ENCODE measurements at regions not wholly inside any gene's neighbourhood (a gene's known extent, or its start where the extent isn't known, plus 50 kb on each side); places are given as distances from the start of the nearest gene placed in this dataset.
"Not testable (repeated sequence)": the region's sequence is repeated elsewhere in the genome, so short reads cannot be mapped to it uniquely, and the experiment has no call there.

DNA sequence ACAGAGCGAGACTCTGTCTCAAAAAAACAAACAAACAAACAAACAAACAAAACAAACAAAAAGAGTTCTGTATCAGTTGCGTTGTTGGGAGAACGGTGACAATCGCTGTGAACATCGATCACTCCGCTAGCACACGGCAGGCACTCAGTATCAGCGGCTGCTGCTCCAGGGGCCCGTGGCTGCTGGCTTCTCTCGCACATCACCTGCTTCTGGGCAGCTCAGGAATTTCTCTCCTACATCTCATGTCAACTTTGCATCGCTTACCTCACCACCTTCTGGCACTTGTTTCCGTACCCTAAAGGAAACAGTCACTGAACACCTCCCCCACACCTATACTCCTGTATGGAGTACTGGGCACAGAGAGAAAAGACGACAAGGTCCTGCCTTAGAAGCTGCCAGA, 70.3 kb upstream of the WNT7B start:
- H3K36me3 ChIP-seq (ENCODE audit: control insufficient read depth in 5 of 5, insufficient read depth in 5 of 5, low read length in 5 of 5), result peaks cover 0 to 16% (median 12%) of the 10 kb centered on the region in 5 donors
- no peaks in the 10 kb centered on the region for H3K9me3 ChIP-seq (ENCODE audit: control insufficient read depth in 5 of 5, low read length in 5 of 5)
- peak overlapping the region in 1 of 5 donors; percentile 14 for H3K4me3 ChIP-seq (ENCODE audit: low read depth in 1 of 5, low read length in 5 of 5)
- peaks cover 24 to 88% (median 85%) of the 10 kb centered on the region in 5 donors for H3K4me1 ChIP-seq (ENCODE audit: control insufficient read depth in 5 of 5, insufficient read depth in 5 of 5, low read length in 5 of 5)
- H3K27ac ChIP-seq (ENCODE audit: low read depth, low read length), result peak overlapping the region; percentile 87
- peak overlapping the region in 1 of 5 donors; percentile 16 for H3K9ac ChIP-seq (ENCODE audit: low read length in 5 of 5)
- no peaks in the 10 kb centered on the region for H3K27me3 ChIP-seq (ENCODE audit: control insufficient read depth in 5 of 5, insufficient read depth in 4 of 5, low read length in 5 of 5)

DNA sequence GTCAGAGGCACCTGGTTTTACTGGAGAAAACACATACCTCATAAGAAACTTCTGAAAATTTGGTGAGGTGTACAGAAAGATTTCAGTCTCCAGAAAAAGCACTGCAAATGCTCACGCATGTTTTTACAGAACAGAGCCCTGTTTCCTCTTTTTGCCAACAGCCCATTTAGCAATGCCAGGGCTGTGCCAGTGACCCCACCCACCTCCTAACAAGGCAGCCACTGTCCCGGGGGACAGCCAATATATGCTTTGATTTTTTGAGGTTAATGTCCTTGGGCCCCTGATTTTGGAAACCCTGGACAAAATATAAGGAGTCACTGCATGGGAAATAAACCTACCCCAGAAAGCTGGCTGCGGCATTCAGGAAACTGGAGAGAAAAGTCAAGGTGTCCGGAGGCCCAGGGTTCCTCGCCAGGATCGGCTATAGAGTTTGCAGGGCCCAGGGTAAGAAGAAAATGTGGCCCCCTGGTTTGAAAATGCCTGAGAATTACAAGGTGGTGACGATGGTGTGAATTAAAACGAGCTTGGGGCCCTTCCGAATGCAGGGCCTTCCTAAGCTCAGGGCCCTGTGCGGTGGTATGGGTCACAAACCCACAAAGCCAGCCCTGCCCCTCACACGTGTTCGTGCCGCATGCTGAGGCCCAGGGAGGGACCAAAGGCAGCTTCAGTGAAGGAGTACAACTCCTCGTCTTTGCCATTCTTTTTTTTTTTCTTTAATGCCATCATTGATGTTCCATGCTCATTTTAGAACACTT, 71.1 kb upstream of the WNT7B start:
- Histone ChIP-seq H3K36me3 (ENCODE audit: control insufficient read depth in 5 of 5, insufficient read depth in 5 of 5, low read length in 5 of 5) (peaks cover 0 to 16% (median 12%) of the 10 kb centered on the region in 5 donors), H3K9ac (ENCODE audit: low read length in 5 of 5) (peak overlapping the region in 1 of 5 donors; percentile 16), H3K4me3 (ENCODE audit: low read depth in 1 of 5, low read length in 5 of 5) (peak overlapping the region in 1 of 5 donors; percentile 11), H3K27me3 (ENCODE audit: control insufficient read depth in 5 of 5, insufficient read depth in 4 of 5, low read length in 5 of 5) (no peaks in the 10 kb centered on the region), H3K4me1 (ENCODE audit: control insufficient read depth in 5 of 5, insufficient read depth in 5 of 5, low read length in 5 of 5) (peaks cover 23 to 89% (median 86%) of the 10 kb centered on the region in 5 donors), H3K9me3 (ENCODE audit: control insufficient read depth in 5 of 5, low read length in 5 of 5) (no peaks in the 10 kb centered on the region), H3K27ac (ENCODE audit: low read depth, low read length) (peak overlapping the region; percentile 87)

DNA sequence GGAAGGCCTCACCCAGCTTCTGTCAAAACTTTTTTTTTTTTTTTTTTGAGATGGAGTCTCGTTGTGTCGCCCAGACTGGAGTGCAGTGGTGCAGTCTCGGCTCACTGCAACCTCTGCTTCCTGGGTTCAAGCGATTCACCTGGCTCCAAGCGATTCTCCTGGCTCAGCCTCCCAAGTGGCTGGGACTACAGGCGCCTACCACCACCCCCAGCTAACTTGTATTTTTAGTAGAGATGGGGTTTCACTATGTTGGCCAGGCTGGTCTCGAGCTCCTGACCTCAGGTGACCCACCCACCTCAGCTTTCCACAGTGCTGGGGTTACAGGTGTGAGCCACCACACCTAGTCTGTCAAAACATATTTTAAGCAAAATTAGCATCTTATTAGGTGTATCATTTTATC, 71.7 kb upstream of the WNT7B start:
- peak overlapping the region; percentile 87 for H3K27ac ChIP-seq (ENCODE audit: low read depth, low read length)

GRCh38 chr22:46049726-46050450, 72.9 kb upstream of the WNT7B start:
- Histone ChIP-seq H3K27ac (ENCODE audit: low read depth, low read length) (peak overlapping the region; percentile 87), H3K27me3 (ENCODE audit: control insufficient read depth in 5 of 5, insufficient read depth in 4 of 5, low read length in 5 of 5) (no peaks in the 10 kb centered on the region), H3K9me3 (ENCODE audit: control insufficient read depth in 5 of 5, low read length in 5 of 5) (no peaks in the 10 kb centered on the region), H3K4me3 (ENCODE audit: low read depth in 1 of 5, low read length in 5 of 5) (no peak overlapping the region), H3K4me1 (ENCODE audit: control insufficient read depth in 5 of 5, insufficient read depth in 5 of 5, low read length in 5 of 5) (peaks cover 25 to 84% (median 83%) of the 10 kb centered on the region in 5 donors), H3K9ac (ENCODE audit: low read length in 5 of 5) (peak overlapping the region in 4 of 5 donors; percentile 9 to 77 (median 39)), H3K36me3 (ENCODE audit: control insufficient read depth in 5 of 5, insufficient read depth in 5 of 5, low read length in 5 of 5) (peaks cover 0 to 16% (median 12%) of the 10 kb centered on the region in 5 donors)

More for the DNA sequence above, 71.7 kb upstream of the WNT7B start:
- not testable (repeated sequence) for H3K9ac ChIP-seq (ENCODE audit: low read length in 5 of 5); H3K9me3 ChIP-seq (ENCODE audit: control insufficient read depth in 5 of 5, low read length in 5 of 5); H3K4me3 ChIP-seq (ENCODE audit: low read depth in 1 of 5, low read length in 5 of 5); H3K27me3 ChIP-seq (ENCODE audit: control insufficient read depth in 5 of 5, insufficient read depth in 4 of 5, low read length in 5 of 5)
- Histone ChIP-seq H3K4me1 (ENCODE audit: control insufficient read depth in 5 of 5, insufficient read depth in 5 of 5, low read length in 5 of 5) (peaks cover 23 to 86% (median 84%) of the 10 kb centered on the region in 5 donors), H3K36me3 (ENCODE audit: control insufficient read depth in 5 of 5, insufficient read depth in 5 of 5, low read length in 5 of 5) (peaks cover 0 to 16% (median 12%) of the 10 kb centered on the region in 5 donors)

DNA sequence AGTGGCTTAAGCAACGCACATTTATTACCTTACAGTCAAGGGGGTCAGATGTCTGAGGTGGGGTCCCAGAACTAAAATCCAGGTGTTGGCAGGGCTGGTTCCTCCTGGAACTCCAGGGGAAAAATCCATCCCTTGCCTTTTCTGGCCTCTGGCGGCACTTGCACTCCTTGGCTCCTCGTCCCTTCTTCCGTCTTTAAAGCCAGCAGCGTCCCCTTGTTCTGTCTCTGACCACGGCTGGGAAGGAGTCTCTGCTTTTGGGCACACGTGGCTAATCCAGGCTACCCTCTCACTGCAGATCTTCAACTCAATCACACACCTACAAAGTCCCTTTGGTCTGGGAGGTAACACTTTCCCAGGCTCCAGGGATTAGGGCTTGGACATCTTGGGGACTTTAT, 73.5 kb upstream of the WNT7B start:
- Histone ChIP-seq H3K4me1 (ENCODE audit: control insufficient read depth in 5 of 5, insufficient read depth in 5 of 5, low read length in 5 of 5) (peaks cover 29 to 85% (median 84%) of the 10 kb centered on the region in 5 donors), H3K27ac (ENCODE audit: low read depth, low read length) (peak overlapping the region; percentile 94), H3K27me3 (ENCODE audit: control insufficient read depth in 5 of 5, insufficient read depth in 4 of 5, low read length in 5 of 5) (no peaks in the 10 kb centered on the region), H3K36me3 (ENCODE audit: control insufficient read depth in 5 of 5, insufficient read depth in 5 of 5, low read length in 5 of 5) (peaks cover 0 to 16% (median 12%) of the 10 kb centered on the region in 5 donors), H3K9ac (ENCODE audit: low read length in 5 of 5) (peak overlapping the region; percentile 13 to 77 (median 60)), H3K4me3 (ENCODE audit: low read depth in 1 of 5, low read length in 5 of 5) (no peak overlapping the region), H3K9me3 (ENCODE audit: control insufficient read depth in 5 of 5, low read length in 5 of 5) (no peaks in the 10 kb centered on the region)

GRCh38 chr22:46050916-46051614, 74.1 kb upstream of the WNT7B start:
- Histone ChIP-seq H3K4me1 (ENCODE audit: control insufficient read depth in 5 of 5, insufficient read depth in 5 of 5, low read length in 5 of 5) (peaks cover 26 to 85% (median 84%) of the 10 kb centered on the region in 5 donors), H3K27ac (ENCODE audit: low read depth, low read length) (peak overlapping the region; percentile 94), H3K36me3 (ENCODE audit: control insufficient read depth in 5 of 5, insufficient read depth in 5 of 5, low read length in 5 of 5) (peaks cover 0 to 16% (median 12%) of the 10 kb centered on the region in 5 donors), H3K27me3 (ENCODE audit: control insufficient read depth in 5 of 5, insufficient read depth in 4 of 5, low read length in 5 of 5) (no peaks in the 10 kb centered on the region), H3K4me3 (ENCODE audit: low read depth in 1 of 5, low read length in 5 of 5) (no peak overlapping the region), H3K9me3 (ENCODE audit: control insufficient read depth in 5 of 5, low read length in 5 of 5) (no peaks in the 10 kb centered on the region), H3K9ac (ENCODE audit: low read length in 5 of 5) (peak overlapping the region in 4 of 5 donors; percentile 2 to 77 (median 62))

- Histone ChIP-seq H3K27me3 (ENCODE audit: control insufficient read depth in 5 of 5, insufficient read depth in 4 of 5, low read length in 5 of 5) (no peaks in the 10 kb centered on the region), H3K36me3 (ENCODE audit: control insufficient read depth in 5 of 5, insufficient read depth in 5 of 5, low read length in 5 of 5) (peaks cover 0 to 16% (median 12%) of the 10 kb centered on the region in 5 donors), H3K4me3 (ENCODE audit: low read depth in 1 of 5, low read length in 5 of 5) (no peak overlapping the region), H3K4me1 (ENCODE audit: control insufficient read depth in 5 of 5, insufficient read depth in 5 of 5, low read length in 5 of 5) (peaks cover 27 to 85% (median 84%) of the 10 kb centered on the region in 5 donors), H3K9ac (ENCODE audit: low read length in 5 of 5) (peak overlapping the region; percentile 44 to 87 (median 75)), H3K27ac (ENCODE audit: low read depth, low read length) (peak overlapping the region; percentile 94), H3K9me3 (ENCODE audit: control insufficient read depth in 5 of 5, low read length in 5 of 5) (no peaks in the 10 kb centered on the region)
Observed at GRCh38 chr22:46051646-46052045, 74.7 kb upstream of the WNT7B start.

DNA sequence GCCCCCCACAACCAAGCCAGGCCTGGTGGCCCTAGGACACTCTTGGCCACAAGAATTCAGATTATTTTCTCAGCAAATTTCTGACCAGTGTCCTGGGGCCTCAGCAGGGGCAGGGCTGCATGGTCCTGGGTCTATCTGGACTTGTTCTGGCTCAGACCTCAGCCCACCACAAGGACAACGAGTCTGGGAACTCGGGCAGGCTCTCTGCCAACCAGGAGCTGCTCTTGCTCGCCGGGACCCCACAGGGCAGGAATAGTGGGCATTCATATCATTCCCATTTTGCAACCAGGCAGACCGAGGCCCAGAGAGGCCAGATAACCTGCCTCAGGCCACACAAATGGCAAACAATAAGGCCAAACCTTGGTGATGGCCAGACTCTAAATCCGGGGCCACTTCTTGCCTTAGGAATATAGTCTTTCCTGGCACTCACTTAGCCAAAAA, 75.4 kb upstream of the WNT7B start:
- Histone ChIP-seq H3K4me3 (ENCODE audit: low read depth in 1 of 5, low read length in 5 of 5) (peak overlapping the region; percentile 69 to 82 (median 73)), H3K36me3 (ENCODE audit: control insufficient read depth in 5 of 5, insufficient read depth in 5 of 5, low read length in 5 of 5) (peaks cover 0 to 16% (median 12%) of the 10 kb centered on the region in 5 donors), H3K4me1 (ENCODE audit: control insufficient read depth in 5 of 5, insufficient read depth in 5 of 5, low read length in 5 of 5) (peaks cover 25 to 86% (median 85%) of the 10 kb centered on the region in 5 donors), H3K9me3 (ENCODE audit: control insufficient read depth in 5 of 5, low read length in 5 of 5) (no peaks in the 10 kb centered on the region), H3K27me3 (ENCODE audit: control insufficient read depth in 5 of 5, insufficient read depth in 4 of 5, low read length in 5 of 5) (no peaks in the 10 kb centered on the region), H3K9ac (ENCODE audit: low read length in 5 of 5) (peak overlapping the region; percentile 44 to 87 (median 77)), H3K27ac (ENCODE audit: low read depth, low read length) (peak overlapping the region; percentile 94)

GRCh38 chr22:46052801-46053562, 76.0 kb upstream of the WNT7B start:
- no peaks in the 10 kb centered on the region for H3K27me3 ChIP-seq (ENCODE audit: control insufficient read depth in 5 of 5, insufficient read depth in 4 of 5, low read length in 5 of 5)

More at GRCh38 chr22:46052801-46053562, 76.0 kb upstream of the WNT7B start:
- peak overlapping the region; percentile 69 to 82 (median 73) for H3K4me3 ChIP-seq (ENCODE audit: low read depth in 1 of 5, low read length in 5 of 5)
- H3K9ac ChIP-seq (ENCODE audit: low read length in 5 of 5), result peak overlapping the region; percentile 44 to 87 (median 77)
- H3K27ac ChIP-seq (ENCODE audit: low read depth, low read length), result peak overlapping the region; percentile 94
- peaks cover 19 to 86% (median 85%) of the 10 kb centered on the region in 5 donors for H3K4me1 ChIP-seq (ENCODE audit: control insufficient read depth in 5 of 5, insufficient read depth in 5 of 5, low read length in 5 of 5)
- peaks cover 0 to 16% (median 12%) of the 10 kb centered on the region in 5 donors for H3K36me3 ChIP-seq (ENCODE audit: control insufficient read depth in 5 of 5, insufficient read depth in 5 of 5, low read length in 5 of 5)
- no peaks in the 10 kb centered on the region for H3K9me3 ChIP-seq (ENCODE audit: control insufficient read depth in 5 of 5, low read length in 5 of 5)

Measured in subcutaneous abdominal adipose tissue (tissue), 5 donors.